ENCODE measurements at regions not wholly inside any gene's neighbourhood (a gene's known extent, or its start where the extent isn't known, plus 50 kb on each side); places are given as distances from the start of the nearest gene placed in this dataset.

DNA sequence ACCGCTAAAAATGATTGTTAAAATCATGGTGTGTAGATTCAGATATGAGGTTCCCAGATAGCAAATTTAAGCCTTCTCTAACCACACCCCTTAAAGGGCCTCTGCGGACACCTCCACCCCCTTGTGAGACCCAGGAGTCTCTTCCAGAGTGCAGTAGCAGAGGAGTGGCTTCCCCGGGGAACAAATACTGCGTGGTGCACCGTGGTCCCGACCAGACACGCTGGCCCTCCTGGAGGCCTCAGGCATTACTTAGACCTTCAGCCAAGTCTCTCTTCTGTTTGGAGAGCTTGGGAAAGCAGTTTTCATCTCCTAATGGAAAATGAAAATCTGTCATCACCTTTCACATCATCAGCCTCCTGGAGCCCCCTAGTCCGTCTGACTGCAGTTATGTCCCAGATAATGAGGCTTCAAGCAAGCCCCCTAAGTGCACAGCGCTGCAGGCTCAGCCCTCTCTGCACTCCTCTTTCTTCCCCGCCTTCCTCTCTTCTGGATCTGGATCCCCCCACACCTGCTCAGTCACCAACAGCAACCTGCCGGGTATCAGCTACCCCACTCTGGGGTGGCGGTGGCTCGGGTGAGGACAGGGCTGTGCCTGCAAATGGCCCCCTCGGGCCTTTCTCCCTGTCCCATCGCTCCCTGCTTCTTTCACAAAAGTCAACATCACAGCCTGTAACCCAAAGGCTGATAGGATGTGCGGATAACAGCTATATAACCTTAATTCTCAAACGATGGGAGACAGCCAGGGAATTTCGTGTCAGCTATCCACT lies 58.8 kb upstream of the TAGAP start:
- TF ChIP-seq, protein P1, sequence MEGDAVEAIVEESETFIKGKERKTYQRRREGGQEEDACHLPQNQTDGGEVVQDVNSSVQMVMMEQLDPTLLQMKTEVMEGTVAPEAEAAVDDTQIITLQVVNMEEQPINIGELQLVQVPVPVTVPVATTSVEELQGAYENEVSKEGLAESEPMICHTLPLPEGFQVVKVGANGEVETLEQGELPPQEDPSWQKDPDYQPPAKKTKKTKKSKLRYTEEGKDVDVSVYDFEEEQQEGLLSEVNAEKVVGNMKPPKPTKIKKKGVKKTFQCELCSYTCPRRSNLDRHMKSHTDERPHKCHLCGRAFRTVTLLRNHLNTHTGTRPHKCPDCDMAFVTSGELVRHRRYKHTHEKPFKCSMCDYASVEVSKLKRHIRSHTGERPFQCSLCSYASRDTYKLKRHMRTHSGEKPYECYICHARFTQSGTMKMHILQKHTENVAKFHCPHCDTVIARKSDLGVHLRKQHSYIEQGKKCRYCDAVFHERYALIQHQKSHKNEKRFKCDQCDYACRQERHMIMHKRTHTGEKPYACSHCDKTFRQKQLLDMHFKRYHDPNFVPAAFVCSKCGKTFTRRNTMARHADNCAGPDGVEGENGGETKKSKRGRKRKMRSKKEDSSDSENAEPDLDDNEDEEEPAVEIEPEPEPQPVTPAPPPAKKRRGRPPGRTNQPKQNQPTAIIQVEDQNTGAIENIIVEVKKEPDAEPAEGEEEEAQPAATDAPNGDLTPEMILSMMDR (IDR thresholded peaks at IDR 0.05): no peak
- no peak for TF ChIP-seq POLR2A (IDR thresholded peaks at IDR 0.05)
- intact Hi-C loops (cut with DNase I; ENCODE audit: low total_unique reads): no loop called here
- DNase-seq (ENCODE audit: low spot score in 2 of 2): peak in 1 of 2 donors; percentile 84
- H3K4me3 ChIP-seq (ENCODE audit: low read depth, poor library complexity, severe bottlenecking): no peak overlapping the region
- 53 to 54% methylated on average over 18 of the region's 18 CpGs for WGBS, 2 donors

DNA sequence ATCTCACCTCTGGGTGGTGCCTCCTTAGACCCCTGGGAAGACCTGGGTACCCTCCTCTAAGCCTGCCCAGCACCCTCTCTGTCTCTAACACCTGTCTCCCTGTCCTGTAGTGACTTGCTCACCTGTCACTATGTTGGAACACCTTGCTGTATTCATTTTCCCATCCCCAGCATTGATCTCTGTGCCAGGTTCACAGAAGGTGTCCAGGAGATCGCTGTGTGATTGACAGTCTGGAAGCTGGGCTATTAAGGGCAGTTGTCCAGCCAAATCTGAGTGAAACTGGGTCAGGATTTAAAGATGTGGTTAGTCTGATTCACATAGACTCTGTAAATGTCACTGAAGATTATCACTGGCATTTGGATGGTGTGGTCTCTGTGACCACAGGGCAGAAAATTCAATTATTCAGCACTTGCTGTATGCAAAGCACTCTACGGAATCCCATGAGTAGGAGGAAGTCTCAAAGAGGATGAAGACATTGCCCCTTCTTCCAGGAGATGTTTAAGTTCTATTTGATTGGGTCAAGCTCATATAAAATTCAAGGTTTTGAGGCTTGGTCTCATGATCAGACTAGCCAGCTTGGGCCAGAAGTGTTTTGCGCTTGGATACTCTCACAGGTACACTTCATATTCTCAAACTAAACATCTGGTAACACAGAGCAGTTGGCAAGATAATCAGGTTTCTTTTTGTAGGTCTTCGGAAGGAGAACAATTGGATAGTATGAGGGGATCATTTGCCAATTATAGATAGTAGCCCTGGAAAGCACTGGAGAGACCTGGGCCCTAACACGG lies 57.8 kb upstream of the TAGAP start:
- 85 to 89% methylated on average over 5 of the region's 5 CpGs for WGBS, 2 donors
- intact Hi-C loops (cut with DNase I; ENCODE audit: low total_unique reads): no loop called here
- TF ChIP-seq POLR2A (IDR thresholded peaks at IDR 0.05): no peak
- TF ChIP-seq, protein P1 (IDR thresholded peaks at IDR 0.05): no peak

DNA sequence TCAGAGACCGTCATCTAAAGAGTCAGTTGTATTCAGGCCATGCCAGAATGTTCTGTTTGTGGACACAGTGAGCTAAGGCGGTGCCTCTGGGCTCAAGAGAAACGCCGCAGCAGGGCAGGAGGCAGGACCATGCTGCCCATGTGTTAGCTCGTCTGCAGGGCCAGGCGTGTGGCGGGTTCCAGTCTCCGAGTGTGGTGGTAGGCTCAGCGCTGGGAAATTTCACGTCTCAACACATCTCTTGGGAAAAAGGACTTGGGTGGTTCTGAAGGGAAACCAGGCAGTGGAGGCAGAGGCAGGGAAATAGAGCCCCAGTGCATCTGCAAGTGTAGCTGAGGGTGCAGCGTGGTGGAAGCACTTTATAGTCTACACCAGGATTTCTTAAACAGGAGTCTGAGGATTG lies 56.9 kb upstream of the TAGAP start:
- WGBS, 2 donors: 79 to 82% methylated on average over 11 of the region's 11 CpGs
- intact Hi-C loops (cut with DNase I; ENCODE audit: low total_unique reads): no loop called here
- TF ChIP-seq, protein P1 (IDR thresholded peaks at IDR 0.05): no peak
- TF ChIP-seq POLR2A (IDR thresholded peaks at IDR 0.05): no peak
- H3K4me3 ChIP-seq (ENCODE audit: low read depth, poor library complexity, severe bottlenecking): no peak overlapping the region
- DNase-seq (ENCODE audit: low spot score in 2 of 2): peak in 1 of 2 donors; percentile 73

More for the DNA sequence above, 57.8 kb upstream of the TAGAP start:
- DNase-seq (ENCODE audit: low spot score in 2 of 2): peak in 1 of 2 donors; percentile 32
- H3K4me3 ChIP-seq (ENCODE audit: low read depth, poor library complexity, severe bottlenecking): no peak overlapping the region

DNA sequence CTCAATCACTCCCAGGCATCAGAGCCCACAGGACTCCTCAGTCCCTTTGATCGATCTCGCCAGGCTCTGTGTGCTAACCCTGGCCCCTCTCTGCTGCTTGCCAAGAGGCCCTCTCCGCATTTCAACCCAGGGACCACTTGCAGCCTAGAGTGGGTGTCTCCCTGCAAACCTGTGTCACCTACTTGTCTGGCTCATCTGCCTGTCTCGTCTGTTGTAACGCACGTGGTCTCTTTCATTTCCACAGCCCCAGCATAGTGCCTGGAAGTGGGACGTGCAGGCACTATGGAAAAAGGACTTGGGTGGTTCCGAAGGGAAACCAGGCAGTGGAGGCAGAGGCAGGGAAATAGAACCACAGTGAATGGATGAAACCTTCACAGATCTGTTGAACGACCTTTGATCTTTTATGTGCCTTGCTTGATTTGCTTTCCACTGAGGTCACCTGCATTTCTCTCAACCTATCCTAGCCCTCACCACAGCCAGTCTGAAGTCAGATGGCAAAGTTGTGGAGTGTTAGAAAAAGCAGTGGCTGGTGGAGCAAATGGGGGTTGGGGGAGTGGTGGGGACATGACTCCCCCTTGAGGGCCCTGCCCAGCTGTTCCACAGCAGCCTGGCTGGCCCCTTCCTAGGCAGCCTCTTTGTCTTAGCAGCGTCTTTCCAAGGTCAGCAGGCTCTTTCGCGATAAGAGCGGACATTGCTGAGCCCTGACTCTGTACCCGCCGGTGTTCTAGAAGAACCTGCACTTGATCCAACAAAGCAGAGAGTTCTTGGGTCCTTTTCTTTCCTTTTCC lies 55.8 kb upstream of the TAGAP start:
- intact Hi-C loops (cut with DNase I; ENCODE audit: low total_unique reads): no loop called here
- TF ChIP-seq POLR2A (IDR thresholded peaks at IDR 0.05): no peak
- H3K4me3 ChIP-seq (ENCODE audit: low read depth, poor library complexity, severe bottlenecking): no peak overlapping the region
- 90 to 91% methylated on average over 15 of the region's 15 CpGs for WGBS, 2 donors
- DNase-seq (ENCODE audit: low spot score in 2 of 2): peak in 1 of 2 donors; percentile 63

DNA sequence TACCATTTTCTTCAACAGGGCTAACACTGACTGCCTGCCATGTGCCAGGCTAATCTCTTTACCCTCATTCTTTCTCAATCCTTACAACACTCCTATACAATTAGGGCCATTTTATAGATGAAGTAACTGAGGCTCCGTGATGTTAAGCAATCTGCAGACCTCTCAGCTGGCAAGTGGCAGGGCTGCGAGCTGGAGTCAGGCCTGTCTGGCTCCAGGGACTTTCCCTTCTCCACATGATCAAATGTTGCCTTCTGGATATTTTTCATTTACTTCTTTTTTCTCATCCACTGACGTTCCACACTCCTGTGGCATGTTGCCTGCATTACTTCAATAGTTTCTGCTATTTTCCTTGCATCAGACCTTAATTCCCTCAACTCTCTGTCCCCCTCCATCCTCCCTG lies 55.2 kb upstream of the TAGAP start:
- 40 to 57% methylated on average over 3 of the region's 3 CpGs for WGBS, 2 donors
- no peak for TF ChIP-seq POLR2A (IDR thresholded peaks at IDR 0.05)
- TF ChIP-seq, protein P1 (IDR thresholded peaks at IDR 0.05): no peak
- no peak overlapping the region for H3K4me3 ChIP-seq (ENCODE audit: low read depth, poor library complexity, severe bottlenecking)
- intact Hi-C loops (cut with DNase I; ENCODE audit: low total_unique reads): no loop called here
- peak in 1 of 2 donors; percentile 37 for DNase-seq (ENCODE audit: low spot score in 2 of 2)
